GM23248 (cell line): ENCODE measurements at regions not wholly inside any gene's neighbourhood (a gene's known extent, or its start where the extent isn't known, plus 50 kb on each side); places are given as distances from the start of the nearest gene placed in this dataset.

Source experiments
- EZH2 ChIP-seq: fragments of 200-600 bp; sonication (generic); IDR thresholded peaks from 2 replicates; pipeline ENCODE4 v1.6.1; 2018; ENCODE audit warnings: antibody characterized with exemption, mild to moderate bottlenecking; ENCODE audit not compliant: insufficient read depth, poor library complexity, severe bottlenecking
- EZH2phosphoT487 ChIP-seq: fragments of 200-600 bp; sonication (generic); IDR thresholded peaks from 2 replicates; pipeline ENCODE4 v1.6.1; 2018; ENCODE audit warnings: antibody characterized with exemption, moderate library complexity, mild to moderate bottlenecking, low read depth; ENCODE audit not compliant: insufficient read depth

- TF ChIP-seq EZH2 (no peak), EZH2phosphoT487 (no peak)
Observed at GRCh38 chr2:128528133-128528532, 209.5 kb upstream of the HS6ST1 start.
